Endothelial cell of umbilical vein (primary cell): ENCODE measurements at regions not wholly inside any gene's neighbourhood (a gene's known extent, or its start where the extent isn't known, plus 50 kb on each side); places are given as distances from the start of the nearest gene placed in this dataset.

Source experiments
- BruUV-seq: library from RNA; stranded (reverse); fragments of 400-500 nt; replicated peaks from 2 replicates; lab custom pipeline; 2021; lab: Mats Ljungman, UMichigan
- CTCF ChIA-PET: fragments of 300-600, 350-600 bp; sonication (Branson Sonifier 250); formaldehyde crosslinking; loops from one replicate; lab custom pipeline; 2021; ENCODE audit warnings: antibody characterized with exemption, inconsistent platforms; lab: Charles Lee
- POLR2A ChIA-PET: fragments of 300-600, 350-600 bp; sonication (Branson Sonifier 250); formaldehyde crosslinking; loops from one replicate; lab custom pipeline; 2021; ENCODE audit warnings: antibody characterized with exemption, inconsistent platforms; lab: Charles Lee
- DNase-seq: peaks from one replicate; pipeline ENCODE4 v3.0.0-alpha.2; 2011; ENCODE audit warnings: low read depth, low spot score
- FAIRE-seq: peaks from 2 replicates; lab custom pipeline; 2011; peaks lifted over from hg19 to GRCh38; lab: Jason Lieb, UNC
- H2AFZ ChIP-seq: 2 replicates; pipeline ENCODE4 v1.6.0; 2012; ENCODE audit warnings: low read depth, low read length, control low read depth, inconsistent platforms
- H3K27ac ChIP-seq: 2 replicates; pipeline ENCODE4 v1.5.1; 2011; ENCODE audit warnings: low read depth, mild to moderate bottlenecking, control low read depth, low read length, moderate library complexity; ENCODE audit not compliant: insufficient read depth
- H3K27me3 ChIP-seq, 2 experiments: 2 replicates each; pipeline versions ENCODE4 v1.6.0 to v1.6.1; 2011; ENCODE audit warnings: low read length in 2 of 2, mixed read lengths in 1 of 2; ENCODE audit not compliant: control insufficient read depth in 2 of 2, insufficient read depth in 2 of 2
- H3K36me3 ChIP-seq, 2 experiments: 2 replicates in 1 of 2; 3 replicates in 1 of 2; pipeline ENCODE4 v1.5.1; 2011; ENCODE audit warnings: low read length in 2 of 2, mild to moderate bottlenecking in 1 of 2, moderate library complexity in 1 of 2; ENCODE audit not compliant: control insufficient read depth in 2 of 2, insufficient read depth in 2 of 2; ENCODE audit errors: extremely low read depth in 1 of 2
- H3K4me1 ChIP-seq: 3 replicates; pipeline ENCODE4 v1.5.1; 2011; ENCODE audit warnings: mild to moderate bottlenecking, low read length; ENCODE audit not compliant: control insufficient read depth, insufficient read depth; ENCODE audit errors: extremely low read depth
- H3K4me2 ChIP-seq: 2 replicates; pipeline ENCODE4 v1.6.1; 2011; ENCODE audit warnings: low read length, control low read depth, mixed read lengths; ENCODE audit not compliant: insufficient read depth
- H3K4me3 ChIP-seq, 3 experiments: fragments of 200-600 bp in 1 of 3; sonication (generic), shearing (Covaris generic) in 1 of 3; replicated peaks in 1 of 3; 2 replicates each; pipeline ENCODE4 v1.5.1; 2011 to 2016; ENCODE audit warnings: control low read depth in 3 of 3, low read length in 3 of 3, mild to moderate bottlenecking in 2 of 3, inconsistent platforms in 1 of 3, low read depth in 1 of 3, moderate library complexity in 1 of 3; ENCODE audit not compliant: insufficient read depth in 1 of 3
- H3K79me2 ChIP-seq: 2 replicates; pipeline ENCODE4 v1.6.0; 2012; ENCODE audit warnings: low read length, inconsistent platforms; ENCODE audit not compliant: control insufficient read depth, insufficient read depth
- H3K9ac ChIP-seq: replicated peaks from 2 replicates; pipeline ENCODE3; 2011; ENCODE audit warnings: low read length, control low read depth; ENCODE audit not compliant: insufficient read depth; ENCODE audit errors: extremely low read depth
- H3K9me1 ChIP-seq: replicated peaks from 3 replicates; pipeline ENCODE4 v1.6.0; 2011; ENCODE audit warnings: mild to moderate bottlenecking, low read length; ENCODE audit not compliant: control insufficient read depth, insufficient read depth; ENCODE audit errors: extremely low read depth
- H3K9me3 ChIP-seq: replicated peaks from 2 replicates; pipeline ENCODE4 v1.5.1; 2012; ENCODE audit warnings: low read length, inconsistent platforms; ENCODE audit not compliant: control insufficient read depth, insufficient read depth
- H4K20me1 ChIP-seq: replicated peaks from 2 replicates; pipeline ENCODE3; 2011; ENCODE audit warnings: mild to moderate bottlenecking, low read length; ENCODE audit not compliant: control insufficient read depth, insufficient read depth; ENCODE audit errors: extremely low read depth
- CTCF ChIP-seq, 2 donors: IDR thresholded peaks; 1 replicate in 1 of 2; 2 replicates in 1 of 2; pipeline ENCODE4 v1.5.1; 2011; ENCODE audit warnings: low read length in 2 of 2, mild to moderate bottlenecking in 2 of 2, moderate library complexity in 2 of 2, control low read depth in 1 of 2, inconsistent platforms in 1 of 2, low read depth in 1 of 2; ENCODE audit not compliant: insufficient read depth in 1 of 2; ENCODE audit errors: extremely low read depth in 1 of 2
- EZH2 ChIP-seq: IDR thresholded peaks from 2 replicates; pipeline ENCODE4 v1.6.1; 2012; ENCODE audit warnings: borderline replicate concordance, low read depth, mild to moderate bottlenecking, moderate library complexity, low read length, inconsistent platforms; ENCODE audit not compliant: severe bottlenecking
- FOS ChIP-seq: IDR thresholded peaks from 2 replicates; pipeline ENCODE4 v1.6.1; 2011; ENCODE audit warnings: mild to moderate bottlenecking, low read length, moderate library complexity, borderline replicate concordance; ENCODE audit not compliant: insufficient read depth
- GATA2 ChIP-seq: IDR thresholded peaks from 2 replicates; pipeline ENCODE4 v1.7.0; 2011; ENCODE audit warnings: low read depth, mild to moderate bottlenecking, moderate library complexity, mixed read lengths, low read length; ENCODE audit not compliant: insufficient read length, insufficient read depth
- JUN ChIP-seq: IDR thresholded peaks from 2 replicates; pipeline ENCODE4 v1.6.1; 2011; ENCODE audit warnings: borderline replicate concordance, low read depth; ENCODE audit not compliant: insufficient read length, insufficient read depth
- MAX ChIP-seq: IDR thresholded peaks from 2 replicates; pipeline ENCODE4 v1.6.1; 2011; ENCODE audit not compliant: insufficient read depth, insufficient read length
- MYC ChIP-seq: IDR thresholded peaks from one replicate; pipeline ENCODE4 v1.6.1; 2011; ENCODE audit warnings: mild to moderate bottlenecking, low read depth, low read length
- POLR2A ChIP-seq: IDR thresholded peaks from 2 replicates; pipeline ENCODE4 v1.6.1; 2012; ENCODE audit warnings: low read depth, mild to moderate bottlenecking, control low read depth, low read length
- POLR2AphosphoS5 ChIP-seq: IDR thresholded peaks from 2 replicates; pipeline ENCODE4 v1.6.1; 2012; ENCODE audit warnings: low read depth, mild to moderate bottlenecking, control low read depth, low read length, moderate library complexity; ENCODE audit not compliant: insufficient read depth
- dilution Hi-C: fragments of 300-500 bp; cut with MboI; formaldehyde crosslinking; loops from one replicate; pipeline ENCODE4 v1.15.0; 2019; ENCODE audit warnings: low sequenced_read_pairs; ENCODE audit not compliant: extremely low pct_ligation_motif_present
- intact Hi-C: fragments of 100-400 bp; cut with micrococcal nuclease; formaldehyde crosslinking; loops from one replicate; pipeline ENCODE4 v1.10.0; 2022

- no peaks in the 10 kb centered on the region for H3K9me1 ChIP-seq
- dilution Hi-C loops: no loop called here
- H3K9me3 ChIP-seq: no peaks in the 10 kb centered on the region
- H3K36me3 ChIP-seq: no peaks in the 10 kb centered on the region
- H3K27me3 ChIP-seq: peaks cover 0 to 1% of the 10 kb centered on the region in 2 experiments
- H3K9ac ChIP-seq: no peak overlapping the region
- H2AFZ ChIP-seq: no peak overlapping the region
- no peaks in the 10 kb centered on the region for H4K20me1 ChIP-seq
- H3K4me1 ChIP-seq: no peaks in the 10 kb centered on the region
- no peaks in the 10 kb centered on the region for H3K79me2 ChIP-seq
- CTCF ChIA-PET: no interaction called here
- no TSS peak for BruUV-seq
- no peak overlapping the region for H3K4me2 ChIP-seq
- DNase-seq (no peak), FAIRE-seq (no peak)
- no peak for TF ChIP-seq MAX
- TF ChIP-seq EZH2: no peak
- TF ChIP-seq GATA2: no peak
- TF ChIP-seq CTCF (IDR thresholded peaks at IDR 0.05; ENCODE audit: extremely low read depth in 1 of 2, insufficient read depth in 1 of 2, low read depth in 1 of 2, low read length in 2 of 2): no peak
- no peak for TF ChIP-seq MYC
- TF ChIP-seq JUN: no peak
- TF ChIP-seq POLR2AphosphoS5: no peak
- TF ChIP-seq FOS: no peak
- no peak for TF ChIP-seq POLR2A
- intact Hi-C loops: no loop called here
- H3K4me3 ChIP-seq: no peak overlapping the region
- no peak overlapping the region for H3K27ac ChIP-seq
- POLR2A ChIA-PET: no interaction called here
These were observed 181.7 kb upstream of the MME start for GRCh38 chr3:154898443-154898842.
